Fibroblast of skin of back (primary cell): ENCODE measurements at regions not wholly inside any gene's neighbourhood (a gene's known extent, or its start where the extent isn't known, plus 50 kb on each side); places are given as distances from the start of the nearest gene placed in this dataset.

Source experiments
- DNase-seq: peaks from one replicate; pipeline ENCODE4 v3.0.0-alpha.2; 2013

GRCh38 chr2:230642966-230643365 is 69.7 kb upstream of the CAB39 start:
- no peak for DNase-seq

GRCh38 chr2:230643576-230644291 is 68.9 kb upstream of the CAB39 start:
- no peak for DNase-seq

GRCh38 chr2:230644356-230644935 is 68.2 kb upstream of the CAB39 start:
- no peak for DNase-seq

GRCh38 chr2:230648356-230648755 is 64.3 kb upstream of the CAB39 start:
- DNase-seq = no peak

- DNase-seq = no peak
Measured at GRCh38 chr2:230650585-230651137, 62.0 kb upstream of the CAB39 start.

GRCh38 chr2:230654057-230654456 is 58.6 kb upstream of the CAB39 start:
- no peak for DNase-seq

GRCh38 chr2:230657462-230657861 is 55.2 kb upstream of the CAB39 start:
- no peak for DNase-seq

- DNase-seq = no peak
Measured at GRCh38 chr2:230657906-230658305, 54.7 kb upstream of the CAB39 start.

- DNase-seq = no peak
Measured at GRCh38 chr2:230658577-230658876, 54.1 kb upstream of the CAB39 start.

GRCh38 chr2:230658877-230659652 is 53.6 kb upstream of the CAB39 start:
- no peak for DNase-seq

- no peak for DNase-seq
Measured at GRCh38 chr2:230660294-230661060, 52.2 kb upstream of the CAB39 start.

- DNase-seq = no peak
Measured at GRCh38 chr2:230661072-230661957, 51.3 kb upstream of the CAB39 start.
